CD4-positive, alpha-beta T cell treated with Interleukin-4 for 4 hours (primary cell): ENCODE measurements at regions not wholly inside any gene's neighbourhood (a gene's known extent, or its start where the extent isn't known, plus 50 kb on each side); places are given as distances from the start of the nearest gene placed in this dataset.
"Not testable (repeated sequence)": the region's sequence is repeated elsewhere in the genome, so short reads cannot be mapped to it uniquely, and the experiment has no call there.

Source experiments
- DNase-seq: peaks from one replicate; pipeline ENCODE4 v3.0.0-alpha.2; 2020

- DNase-seq, result no peak
These were observed 1589.9 kb downstream of the SLITRK1 start for GRCh38 chr13:82292334-82292733.

GRCh38 chr13:82291852-82292251 lies 1590.4 kb downstream of the SLITRK1 start:
- no peak for DNase-seq

- DNase-seq, result no peak
These were observed 1606.6 kb downstream of the SLITRK1 start for GRCh38 chr13:82275644-82276043.

- DNase-seq, result no peak
These were observed 1623.0 kb downstream of the SLITRK1 start for GRCh38 chr13:82259284-82259683.

GRCh38 chr13:82257790-82258507 lies 1624.3 kb downstream of the SLITRK1 start:
- no peak for DNase-seq

- no peak for DNase-seq
These were observed 1633.5 kb downstream of the SLITRK1 start for GRCh38 chr13:82248762-82249161.

- DNase-seq, result no peak
These were observed 1636.4 kb downstream of the SLITRK1 start for GRCh38 chr13:82245860-82246259.

- no peak for DNase-seq
These were observed 1657.5 kb downstream of the SLITRK1 start for GRCh38 chr13:82224806-82225205.

GRCh38 chr13:82221621-82222020 lies 1660.7 kb downstream of the SLITRK1 start:
- DNase-seq, result no peak

GRCh38 chr13:82220641-82221040 lies 1661.6 kb downstream of the SLITRK1 start:
- DNase-seq, result no peak

GRCh38 chr13:82216165-82216564 lies 1666.1 kb downstream of the SLITRK1 start:
- no peak for DNase-seq

GRCh38 chr13:82214341-82214740 lies 1667.9 kb downstream of the SLITRK1 start:
- DNase-seq, result no peak

- DNase-seq, result no peak
These were observed 1676.0 kb downstream of the SLITRK1 start for GRCh38 chr13:82206241-82206640.

GRCh38 chr13:82202398-82202797 lies 1679.9 kb downstream of the SLITRK1 start:
- no peak for DNase-seq

- DNase-seq, result no peak
These were observed 1686.2 kb downstream of the SLITRK1 start for GRCh38 chr13:82196087-82196486.

GRCh38 chr13:82187227-82187626 lies 1695.0 kb downstream of the SLITRK1 start:
- no peak for DNase-seq

GRCh38 chr13:82176751-82177150 lies 1705.5 kb downstream of the SLITRK1 start:
- DNase-seq, result no peak

- no peak for DNase-seq
These were observed 1716.7 kb downstream of the SLITRK1 start for GRCh38 chr13:82165396-82166174.

- DNase-seq, result not testable (repeated sequence)
These were observed 1717.4 kb downstream of the SLITRK1 start for GRCh38 chr13:82164780-82165395.

GRCh38 chr13:82147526-82147925 lies 1734.7 kb downstream of the SLITRK1 start:
- DNase-seq, result no peak

GRCh38 chr13:82136880-82137279 lies 1745.4 kb downstream of the SLITRK1 start:
- DNase-seq, result no peak

GRCh38 chr13:82129281-82129680 lies 1753.0 kb downstream of the SLITRK1 start:
- no peak for DNase-seq

GRCh38 chr13:82118589-82118988 lies 1763.7 kb downstream of the SLITRK1 start:
- DNase-seq, result no peak

- no peak for DNase-seq
These were observed 1765.8 kb downstream of the SLITRK1 start for GRCh38 chr13:82116422-82116989.
